Left forelimb (tissue), 1 donor: ENCODE measurements at regions not wholly inside any gene's neighbourhood (a gene's known extent, or its start where the extent isn't known, plus 50 kb on each side); places are given as distances from the start of the nearest gene placed in this dataset.
"Not testable (repeated sequence)": the region's sequence is repeated elsewhere in the genome, so short reads cannot be mapped to it uniquely, and the experiment has no call there.

Source experiments
- DNase-seq: peaks from one replicate; pipeline ENCODE4 v3.0.0-alpha.2; 2018; ENCODE audit warnings: low spot score

GRCh38 chr2:53536583-53537361 is 230.8 kb upstream of the CHAC2 start:
- DNase-seq: no peak

GRCh38 chr2:53535234-53535840 is 232.3 kb upstream of the CHAC2 start:
- DNase-seq: no peak

GRCh38 chr2:53530126-53530525 is 237.5 kb upstream of the CHAC2 start:
- no peak for DNase-seq

- no peak for DNase-seq
Observed at GRCh38 chr2:53527056-53527455, 240.5 kb upstream of the CHAC2 start.

GRCh38 chr2:53519918-53520841 is 247.4 kb upstream of the CHAC2 start:
- no peak for DNase-seq

- no peak for DNase-seq
Observed at GRCh38 chr2:53517406-53517805, 250.2 kb upstream of the CHAC2 start.

GRCh38 chr2:53516650-53517049 is 251.0 kb upstream of the CHAC2 start:
- DNase-seq: no peak

GRCh38 chr2:53515435-53516332 is 251.9 kb upstream of the CHAC2 start:
- no peak for DNase-seq

- no peak for DNase-seq
Observed at GRCh38 chr2:53513167-53513666, 254.4 kb upstream of the CHAC2 start.

GRCh38 chr2:53512071-53512826 is 255.4 kb upstream of the CHAC2 start:
- DNase-seq: no peak

GRCh38 chr2:53511549-53511948 is 256.1 kb upstream of the CHAC2 start:
- DNase-seq: no peak

GRCh38 chr2:53510401-53510800 is 257.2 kb upstream of the CHAC2 start:
- no peak for DNase-seq

GRCh38 chr2:53509831-53510388 is 257.7 kb upstream of the CHAC2 start:
- no peak for DNase-seq

- no peak for DNase-seq
Observed at GRCh38 chr2:53508667-53509066, 258.9 kb upstream of the CHAC2 start.

GRCh38 chr2:53507070-53507469 is 260.5 kb upstream of the CHAC2 start:
- DNase-seq: not testable (repeated sequence)

- DNase-seq: no peak
Observed at GRCh38 chr2:53505826-53506225, 261.8 kb upstream of the CHAC2 start.

GRCh38 chr2:53504507-53504906 is 263.1 kb upstream of the CHAC2 start:
- no peak for DNase-seq

GRCh38 chr2:53500181-53500580 is 267.4 kb upstream of the CHAC2 start:
- no peak for DNase-seq

GRCh38 chr2:53498210-53498609 is 269.4 kb upstream of the CHAC2 start:
- no peak for DNase-seq

- no peak for DNase-seq
Observed at GRCh38 chr2:53497020-53497419, 270.6 kb upstream of the CHAC2 start.
